Spleen (tissue), 11 donors: ENCODE measurements at regions not wholly inside any gene's neighbourhood (a gene's known extent, or its start where the extent isn't known, plus 50 kb on each side); places are given as distances from the start of the nearest gene placed in this dataset.

Experiments
- DNase-seq: peaks from one replicate; pipeline ENCODE4 v3.0.0-alpha.2; 2020
- H3K27ac ChIP-seq, 8 donors: fragments of 200-600 bp; sonication (generic) in 7 of 8; 1 replicate in 4 of 8; 2 replicates in 4 of 8; pipeline versions ENCODE4 v1.5.0 to v1.8.0; 2016 to 2021; ENCODE audit warnings: inconsistent platforms in 4 of 8, mild to moderate bottlenecking in 4 of 8, moderate library complexity in 1 of 8
- H3K27me3 ChIP-seq, 7 donors: fragments of 200-600 bp; sonication (generic) in 6 of 7; replicated peaks in 1 of 7; 1 replicate in 4 of 7; 2 replicates in 3 of 7; pipeline versions ENCODE4 v1.5.0 to v1.8.0; 2016 to 2021; ENCODE audit warnings: inconsistent platforms in 3 of 7, mild to moderate bottlenecking in 1 of 7
- H3K36me3 ChIP-seq, 6 donors: fragments of 200-600 bp; sonication (generic) in 5 of 6; 1 replicate in 4 of 6; 2 replicates in 2 of 6; pipeline versions ENCODE4 v1.5.0 to v1.8.0; 2016 to 2021; ENCODE audit warnings: inconsistent platforms in 2 of 6
- H3K4me1 ChIP-seq, 6 donors: fragments of 200-600 bp; sonication (generic) in 5 of 6; 1 replicate in 3 of 6; 2 replicates in 3 of 6; pipeline versions ENCODE4 v1.5.0 to v1.8.0; 2016 to 2021; ENCODE audit warnings: inconsistent platforms in 3 of 6
- H3K4me3 ChIP-seq, 8 donors: fragments of 200-600 bp; sonication (generic) in 7 of 8; 1 replicate in 4 of 8; 2 replicates in 4 of 8; pipeline versions ENCODE4 v1.5.0 to v1.8.0; 2016 to 2021; ENCODE audit warnings: inconsistent platforms in 4 of 8, mild to moderate bottlenecking in 4 of 8, moderate library complexity in 2 of 8
- H3K9me3 ChIP-seq, 8 donors: fragments of 200-600 bp; sonication (generic) in 7 of 8; 1 replicate in 4 of 8; 2 replicates in 4 of 8; pipeline versions ENCODE4 v1.5.0 to v1.8.0; 2016 to 2021; ENCODE audit warnings: inconsistent platforms in 4 of 8
- CTCF ChIP-seq, 11 experiments: fragments of 200-600 bp in 7 of 11; fragments of 450-650 bp in 4 of 11; sonication (generic) in 4 of 11; IDR thresholded peaks in 8 of 11; conservative IDR thresholded peaks in 3 of 11; 1 replicate in 7 of 11; 2 replicates in 4 of 11; pipeline versions ENCODE4 v1.4.0 to v1.8.0; 2016 to 2021; ENCODE audit warnings: antibody characterized with exemption in 11 of 11, inconsistent platforms in 4 of 11, mild to moderate bottlenecking in 1 of 11
- POLR2A ChIP-seq, 3 donors: fragments of 450-650 bp; IDR thresholded peaks; one replicate each; pipeline ENCODE4 v1.5.1; 2017; ENCODE audit warnings: antibody characterized with exemption in 3 of 3, mild to moderate bottlenecking in 1 of 3
- POLR2AphosphoS5 ChIP-seq, 3 donors: sonication (generic); formaldehyde crosslinking; IDR thresholded peaks; one replicate each; pipeline ENCODE4 v1.5.1; 2017; ENCODE audit warnings: antibody characterized with exemption in 3 of 3
- WGBS, 5 donors: extraction: QIAGEN DNeasy Blood & Tissue Kit in 3 of 5; methylation state at CpG; one replicate each; pipeline versions ENCODE4 v1.1.5 to v1.1.7; 2013 to 2018; 5-methylcytosine and 5-hydroxymethylcytosine counted together
- intact Hi-C: fragments of 100-400 bp; cut with DNase I; formaldehyde crosslinking; loops from one replicate; pipeline ENCODE4 v1.15.0; 2023; ENCODE audit warnings: low total_unique reads
- donor health status: healthy with polysubstance abuse.
- donor health status: DM: no; HTN: no; CAD: no; lungs with moderate emphysema.
- donor health status: DM: no; HTN: no; CAD: no.
- donor health status: Bipolar disorder and iron deficiency.
- donor health status: healthy.
- donor health status: DM: no; HTN: no; CAD: no.
- donor health status: DM: yes; HTN: yes; CAD: no.

DNA sequence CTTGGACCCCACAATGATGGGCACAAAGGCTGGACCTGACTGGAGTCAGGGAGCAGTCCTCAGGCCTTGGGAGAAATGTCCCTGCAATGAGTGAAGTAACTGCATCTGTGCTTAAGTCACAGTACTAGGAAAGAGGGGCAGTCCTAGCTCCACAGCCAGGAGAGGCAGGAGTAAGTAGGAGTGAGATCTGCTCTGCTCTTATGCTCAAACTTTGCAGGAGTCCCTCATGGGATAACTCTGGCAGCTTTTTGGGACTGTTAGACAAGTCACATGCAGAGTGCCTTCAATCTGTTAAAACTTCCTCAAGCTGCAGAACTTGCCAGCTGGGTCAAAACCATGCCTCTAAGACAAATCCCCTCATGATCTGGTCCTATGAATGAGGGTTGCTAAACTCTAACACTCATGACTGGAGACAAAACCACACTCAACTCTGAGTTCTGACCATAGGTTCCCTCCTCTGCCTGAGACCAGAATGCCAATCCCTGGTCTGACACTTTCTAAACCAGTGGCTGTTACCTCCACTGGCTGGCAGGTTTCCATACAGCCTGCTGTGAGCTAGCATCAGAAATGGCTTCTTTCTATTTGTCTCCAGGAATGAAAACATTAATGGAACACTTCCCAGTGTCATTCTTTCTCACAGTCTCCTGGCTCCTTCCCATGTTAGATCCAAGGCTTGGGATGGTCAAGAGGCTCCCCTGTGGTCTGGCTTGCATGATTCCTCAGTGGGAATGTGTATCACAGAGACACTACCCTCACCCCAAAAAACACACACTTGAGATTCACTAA lies 819.3 kb downstream of the PCDH7 start:
- H3K36me3 ChIP-seq: no peaks in the 10 kb centered on the region
- intact Hi-C loops: no loop called here
- peaks cover 0 to 26% (median 9%) of the 10 kb centered on the region in 8 donors for H3K9me3 ChIP-seq
- TF ChIP-seq CTCF (IDR thresholded peaks at IDR 0.05 in 8 of 11, conservative IDR thresholded peaks at IDR 0.05 in 3 of 11): no peak
- no peak for TF ChIP-seq POLR2AphosphoS5 (IDR thresholded peaks at IDR 0.05)
- TF ChIP-seq POLR2A (IDR thresholded peaks at IDR 0.05): no peak
- no peaks in the 10 kb centered on the region for H3K27me3 ChIP-seq
- H3K4me3 ChIP-seq: no peak overlapping the region
- H3K27ac ChIP-seq: no peak overlapping the region
- no peaks in the 10 kb centered on the region for H3K4me1 ChIP-seq
- DNase-seq: no peak

DNA sequence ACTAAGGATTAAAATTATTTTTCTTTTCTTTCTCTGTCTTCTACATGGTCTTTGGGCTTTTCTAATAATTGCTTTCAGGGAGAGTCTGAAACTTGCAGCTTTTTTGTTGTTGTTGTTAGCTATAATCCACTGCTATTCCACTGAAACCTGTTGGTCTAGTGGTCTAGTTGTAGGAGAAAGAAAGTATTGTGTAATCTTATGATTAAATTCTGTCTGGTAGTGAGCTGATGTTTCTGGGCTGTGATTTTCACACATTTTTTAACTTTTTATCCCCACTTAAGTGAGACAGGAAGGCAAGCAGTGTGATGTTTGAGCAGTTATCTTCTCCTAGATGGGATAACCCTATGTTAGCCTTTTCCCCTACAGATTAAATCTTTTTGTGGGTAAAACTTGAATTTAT lies 825.2 kb downstream of the PCDH7 start:
- no peak overlapping the region for H3K27ac ChIP-seq
- TF ChIP-seq POLR2AphosphoS5 (IDR thresholded peaks at IDR 0.05) (no peak), CTCF (IDR thresholded peaks at IDR 0.05 in 8 of 11, conservative IDR thresholded peaks at IDR 0.05 in 3 of 11) (no peak), POLR2A (IDR thresholded peaks at IDR 0.05) (no peak)
- H3K4me3 ChIP-seq: no peak overlapping the region
- H3K27me3 ChIP-seq: no peaks in the 10 kb centered on the region
- no peaks in the 10 kb centered on the region for H3K36me3 ChIP-seq
- H3K9me3 ChIP-seq: peaks cover 0 to 6% (median 0%) of the 10 kb centered on the region in 8 donors
- no peak for DNase-seq
- no peaks in the 10 kb centered on the region for H3K4me1 ChIP-seq
- intact Hi-C loops: no loop called here

- Histone ChIP-seq H3K9me3 (peaks cover 0 to 6% (median 0%) of the 10 kb centered on the region in 8 donors), H3K4me3 (no peak overlapping the region), H3K27me3 (no peaks in the 10 kb centered on the region), H3K36me3 (no peaks in the 10 kb centered on the region), H3K4me1 (no peaks in the 10 kb centered on the region), H3K27ac (no peak overlapping the region)
- no peak for DNase-seq
- 65 to 96% (median 74%) methylated on average over 1 of the region's 1 CpG for whole genome bisulfite sequencing, 5 donors
- no peak for TF ChIP-seq CTCF (IDR thresholded peaks at IDR 0.05 in 8 of 11, conservative IDR thresholded peaks at IDR 0.05 in 3 of 11)
- no peak for TF ChIP-seq POLR2AphosphoS5 (IDR thresholded peaks at IDR 0.05)
- TF ChIP-seq POLR2A (IDR thresholded peaks at IDR 0.05): no peak
- intact Hi-C loops: no loop called here
Measured at GRCh38 chr4:31545755-31546154, 825.6 kb downstream of the PCDH7 start.

- no peak for DNase-seq
- Histone ChIP-seq H3K4me3 (no peak overlapping the region), H3K9me3 (peaks cover 0 to 3% (median 0%) of the 10 kb centered on the region in 8 donors), H3K27ac (no peak overlapping the region), H3K27me3 (no peaks in the 10 kb centered on the region), H3K36me3 (no peaks in the 10 kb centered on the region), H3K4me1 (no peaks in the 10 kb centered on the region)
- no peak for TF ChIP-seq POLR2AphosphoS5 (IDR thresholded peaks at IDR 0.05)
- TF ChIP-seq POLR2A (IDR thresholded peaks at IDR 0.05): no peak
- no peak for TF ChIP-seq CTCF (IDR thresholded peaks at IDR 0.05 in 8 of 11, conservative IDR thresholded peaks at IDR 0.05 in 3 of 11)
- intact Hi-C loops: no loop called here
- WGBS, 5 donors: 58 to 68% (median 59%) methylated on average over 2 of the region's 2 CpGs
Measured at GRCh38 chr4:31548021-31548420, 827.9 kb downstream of the PCDH7 start.
